K562 (cell line): ENCODE measurements at regions not wholly inside any gene's neighbourhood (a gene's known extent, or its start where the extent isn't known, plus 50 kb on each side); places are given as distances from the start of the nearest gene placed in this dataset.
A peak's percentile ranks its signal among the peaks of the same experiment; 100 is the strongest.

Source experiments
- FOXA3 ChIP-seq, 2 experiments: fragments of 450-650 bp in 1 of 2; sonication (generic) in 1 of 2; formaldehyde crosslinking; IDR thresholded peaks in 1 of 2; conservative IDR thresholded peaks in 1 of 2; 2 replicates each; pipeline versions ENCODE4 v1.4.0 to v1.8.0; 2020 to 2022; ENCODE audit warnings: mild to moderate bottlenecking in 2 of 2, missing genetic modification reagents in 1 of 2
- NFATC3 ChIP-seq: fragments of 450-650 bp; IDR thresholded peaks from 2 replicates; pipeline ENCODE4 v1.6.1; 2017; ENCODE audit warnings: mild to moderate bottlenecking
- PML ChIP-seq: IDR thresholded peaks from 2 replicates; pipeline ENCODE4 v1.6.1; 2012; ENCODE audit warnings: low read length, inconsistent platforms
- RBM22 ChIP-seq: fragments of 200-400 bp; formaldehyde crosslinking; IDR thresholded peaks from 2 replicates; pipeline ENCODE4 v1.6.1; 2018; ENCODE audit warnings: low read length, low read depth; ENCODE audit not compliant: poor library complexity, severe bottlenecking
- SIN3B ChIP-seq: fragments of 450-650 bp; IDR thresholded peaks from 2 replicates; pipeline ENCODE4 v1.6.1; 2017; ENCODE audit warnings: low read depth, mild to moderate bottlenecking, moderate library complexity
- SP1 ChIP-seq: sonication (generic); formaldehyde crosslinking; IDR thresholded peaks from 2 replicates; pipeline ENCODE4 v1.8.1; 2022; ENCODE audit warnings: mild to moderate bottlenecking, missing genetic modification reagents
- ZNF143 ChIP-seq: sonication (generic); formaldehyde crosslinking; IDR thresholded peaks from 2 replicates; pipeline ENCODE4 v1.9.0; 2022; ENCODE audit warnings: mild to moderate bottlenecking, missing genetic modification reagents
- ZNF699 ChIP-seq: fragments of 250-450 bp; sonication (Bioruptor Pico); IDR thresholded peaks from 2 replicates; pipeline ENCODE4 v1.8.0; 2021; ENCODE audit warnings: mild to moderate bottlenecking, moderate library complexity; ENCODE audit not compliant: insufficient replicate concordance
- TF ChIP-seq, protein P1 (sequence below): fragments of 200-600 bp; sonication (generic); IDR thresholded peaks from one replicate; pipeline ENCODE4 v1.6.1; 2012; ENCODE audit warnings: mild to moderate bottlenecking, low read depth, low read length, inconsistent platforms
- TF ChIP-seq, protein P2 (sequence below): sonication (generic); formaldehyde crosslinking; IDR thresholded peaks from 2 replicates; pipeline ENCODE4 v1.8.0; 2023; ENCODE audit warnings: mild to moderate bottlenecking, missing genetic modification reagents
- TF ChIP-seq, protein P3 (sequence below), 2 experiments: fragments of 450-650 bp in 1 of 2; sonication (generic) in 1 of 2; formaldehyde crosslinking in 1 of 2; IDR thresholded peaks in 1 of 2; conservative IDR thresholded peaks in 1 of 2; 2 replicates each; pipeline versions ENCODE4 v1.6.1 to v1.8.1; 2016 to 2023; ENCODE audit warnings: mild to moderate bottlenecking in 2 of 2, moderate library complexity in 2 of 2, inconsistent platforms in 1 of 2, missing genetic modification reagents in 1 of 2

DNA sequence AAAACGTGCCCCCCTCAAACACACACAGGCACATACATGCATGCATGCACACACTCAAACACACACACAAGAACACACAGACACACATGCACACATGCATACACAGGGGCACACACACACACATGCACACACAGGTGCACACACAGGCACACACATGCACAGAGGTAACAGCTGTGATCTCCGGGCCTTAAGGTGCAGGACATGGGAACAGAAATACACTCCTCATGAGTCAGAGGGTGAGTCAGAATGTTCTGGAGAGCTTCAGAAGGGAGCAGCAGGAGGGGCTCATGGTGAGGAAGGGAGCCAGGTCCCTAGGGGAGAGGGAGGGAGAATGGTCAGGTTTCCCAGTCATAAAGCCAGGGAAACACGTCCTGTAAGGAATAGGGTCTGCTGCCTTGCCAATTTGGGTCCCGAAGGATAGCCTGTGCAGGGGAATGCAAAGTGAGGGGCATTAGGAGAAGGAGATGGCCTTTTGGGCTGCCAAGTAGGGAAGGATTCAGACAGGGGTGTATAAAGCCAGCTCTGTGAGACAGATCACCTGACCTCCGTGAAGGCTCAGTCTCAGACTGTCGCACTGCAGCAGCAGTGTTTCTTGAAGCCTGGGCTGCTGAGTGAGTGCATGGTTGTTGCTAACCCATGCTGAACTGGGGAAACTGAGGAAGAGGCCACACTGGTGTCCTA lies 123.9 kb downstream of the MAFB start (continued):
- TF ChIP-seq, protein P1, sequence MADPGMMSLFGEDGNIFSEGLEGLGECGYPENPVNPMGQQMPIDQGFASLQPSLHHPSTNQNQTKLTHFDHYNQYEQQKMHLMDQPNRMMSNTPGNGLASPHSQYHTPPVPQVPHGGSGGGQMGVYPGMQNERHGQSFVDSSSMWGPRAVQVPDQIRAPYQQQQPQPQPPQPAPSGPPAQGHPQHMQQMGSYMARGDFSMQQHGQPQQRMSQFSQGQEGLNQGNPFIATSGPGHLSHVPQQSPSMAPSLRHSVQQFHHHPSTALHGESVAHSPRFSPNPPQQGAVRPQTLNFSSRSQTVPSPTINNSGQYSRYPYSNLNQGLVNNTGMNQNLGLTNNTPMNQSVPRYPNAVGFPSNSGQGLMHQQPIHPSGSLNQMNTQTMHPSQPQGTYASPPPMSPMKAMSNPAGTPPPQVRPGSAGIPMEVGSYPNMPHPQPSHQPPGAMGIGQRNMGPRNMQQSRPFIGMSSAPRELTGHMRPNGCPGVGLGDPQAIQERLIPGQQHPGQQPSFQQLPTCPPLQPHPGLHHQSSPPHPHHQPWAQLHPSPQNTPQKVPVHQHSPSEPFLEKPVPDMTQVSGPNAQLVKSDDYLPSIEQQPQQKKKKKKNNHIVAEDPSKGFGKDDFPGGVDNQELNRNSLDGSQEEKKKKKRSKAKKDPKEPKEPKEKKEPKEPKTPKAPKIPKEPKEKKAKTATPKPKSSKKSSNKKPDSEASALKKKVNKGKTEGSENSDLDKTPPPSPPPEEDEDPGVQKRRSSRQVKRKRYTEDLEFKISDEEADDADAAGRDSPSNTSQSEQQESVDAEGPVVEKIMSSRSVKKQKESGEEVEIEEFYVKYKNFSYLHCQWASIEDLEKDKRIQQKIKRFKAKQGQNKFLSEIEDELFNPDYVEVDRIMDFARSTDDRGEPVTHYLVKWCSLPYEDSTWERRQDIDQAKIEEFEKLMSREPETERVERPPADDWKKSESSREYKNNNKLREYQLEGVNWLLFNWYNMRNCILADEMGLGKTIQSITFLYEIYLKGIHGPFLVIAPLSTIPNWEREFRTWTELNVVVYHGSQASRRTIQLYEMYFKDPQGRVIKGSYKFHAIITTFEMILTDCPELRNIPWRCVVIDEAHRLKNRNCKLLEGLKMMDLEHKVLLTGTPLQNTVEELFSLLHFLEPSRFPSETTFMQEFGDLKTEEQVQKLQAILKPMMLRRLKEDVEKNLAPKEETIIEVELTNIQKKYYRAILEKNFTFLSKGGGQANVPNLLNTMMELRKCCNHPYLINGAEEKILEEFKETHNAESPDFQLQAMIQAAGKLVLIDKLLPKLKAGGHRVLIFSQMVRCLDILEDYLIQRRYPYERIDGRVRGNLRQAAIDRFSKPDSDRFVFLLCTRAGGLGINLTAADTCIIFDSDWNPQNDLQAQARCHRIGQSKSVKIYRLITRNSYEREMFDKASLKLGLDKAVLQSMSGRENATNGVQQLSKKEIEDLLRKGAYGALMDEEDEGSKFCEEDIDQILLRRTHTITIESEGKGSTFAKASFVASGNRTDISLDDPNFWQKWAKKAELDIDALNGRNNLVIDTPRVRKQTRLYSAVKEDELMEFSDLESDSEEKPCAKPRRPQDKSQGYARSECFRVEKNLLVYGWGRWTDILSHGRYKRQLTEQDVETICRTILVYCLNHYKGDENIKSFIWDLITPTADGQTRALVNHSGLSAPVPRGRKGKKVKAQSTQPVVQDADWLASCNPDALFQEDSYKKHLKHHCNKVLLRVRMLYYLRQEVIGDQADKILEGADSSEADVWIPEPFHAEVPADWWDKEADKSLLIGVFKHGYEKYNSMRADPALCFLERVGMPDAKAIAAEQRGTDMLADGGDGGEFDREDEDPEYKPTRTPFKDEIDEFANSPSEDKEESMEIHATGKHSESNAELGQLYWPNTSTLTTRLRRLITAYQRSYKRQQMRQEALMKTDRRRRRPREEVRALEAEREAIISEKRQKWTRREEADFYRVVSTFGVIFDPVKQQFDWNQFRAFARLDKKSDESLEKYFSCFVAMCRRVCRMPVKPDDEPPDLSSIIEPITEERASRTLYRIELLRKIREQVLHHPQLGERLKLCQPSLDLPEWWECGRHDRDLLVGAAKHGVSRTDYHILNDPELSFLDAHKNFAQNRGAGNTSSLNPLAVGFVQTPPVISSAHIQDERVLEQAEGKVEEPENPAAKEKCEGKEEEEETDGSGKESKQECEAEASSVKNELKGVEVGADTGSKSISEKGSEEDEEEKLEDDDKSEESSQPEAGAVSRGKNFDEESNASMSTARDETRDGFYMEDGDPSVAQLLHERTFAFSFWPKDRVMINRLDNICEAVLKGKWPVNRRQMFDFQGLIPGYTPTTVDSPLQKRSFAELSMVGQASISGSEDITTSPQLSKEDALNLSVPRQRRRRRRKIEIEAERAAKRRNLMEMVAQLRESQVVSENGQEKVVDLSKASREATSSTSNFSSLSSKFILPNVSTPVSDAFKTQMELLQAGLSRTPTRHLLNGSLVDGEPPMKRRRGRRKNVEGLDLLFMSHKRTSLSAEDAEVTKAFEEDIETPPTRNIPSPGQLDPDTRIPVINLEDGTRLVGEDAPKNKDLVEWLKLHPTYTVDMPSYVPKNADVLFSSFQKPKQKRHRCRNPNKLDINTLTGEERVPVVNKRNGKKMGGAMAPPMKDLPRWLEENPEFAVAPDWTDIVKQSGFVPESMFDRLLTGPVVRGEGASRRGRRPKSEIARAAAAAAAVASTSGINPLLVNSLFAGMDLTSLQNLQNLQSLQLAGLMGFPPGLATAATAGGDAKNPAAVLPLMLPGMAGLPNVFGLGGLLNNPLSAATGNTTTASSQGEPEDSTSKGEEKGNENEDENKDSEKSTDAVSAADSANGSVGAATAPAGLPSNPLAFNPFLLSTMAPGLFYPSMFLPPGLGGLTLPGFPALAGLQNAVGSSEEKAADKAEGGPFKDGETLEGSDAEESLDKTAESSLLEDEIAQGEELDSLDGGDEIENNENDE, result no peak
- TF ChIP-seq ZNF699, result no peak
- TF ChIP-seq ZNF143 (CRISPR knock-in tag), result no peak
- no peak for TF ChIP-seq FOXA3 (CRISPR knock-in tag; conservative IDR thresholded peaks at IDR 0.05 in 1 of 2, IDR thresholded peaks at IDR 0.05 in 1 of 2)
- no peak for TF ChIP-seq SP1 (CRISPR knock-in tag)
- TF ChIP-seq, protein P2, sequence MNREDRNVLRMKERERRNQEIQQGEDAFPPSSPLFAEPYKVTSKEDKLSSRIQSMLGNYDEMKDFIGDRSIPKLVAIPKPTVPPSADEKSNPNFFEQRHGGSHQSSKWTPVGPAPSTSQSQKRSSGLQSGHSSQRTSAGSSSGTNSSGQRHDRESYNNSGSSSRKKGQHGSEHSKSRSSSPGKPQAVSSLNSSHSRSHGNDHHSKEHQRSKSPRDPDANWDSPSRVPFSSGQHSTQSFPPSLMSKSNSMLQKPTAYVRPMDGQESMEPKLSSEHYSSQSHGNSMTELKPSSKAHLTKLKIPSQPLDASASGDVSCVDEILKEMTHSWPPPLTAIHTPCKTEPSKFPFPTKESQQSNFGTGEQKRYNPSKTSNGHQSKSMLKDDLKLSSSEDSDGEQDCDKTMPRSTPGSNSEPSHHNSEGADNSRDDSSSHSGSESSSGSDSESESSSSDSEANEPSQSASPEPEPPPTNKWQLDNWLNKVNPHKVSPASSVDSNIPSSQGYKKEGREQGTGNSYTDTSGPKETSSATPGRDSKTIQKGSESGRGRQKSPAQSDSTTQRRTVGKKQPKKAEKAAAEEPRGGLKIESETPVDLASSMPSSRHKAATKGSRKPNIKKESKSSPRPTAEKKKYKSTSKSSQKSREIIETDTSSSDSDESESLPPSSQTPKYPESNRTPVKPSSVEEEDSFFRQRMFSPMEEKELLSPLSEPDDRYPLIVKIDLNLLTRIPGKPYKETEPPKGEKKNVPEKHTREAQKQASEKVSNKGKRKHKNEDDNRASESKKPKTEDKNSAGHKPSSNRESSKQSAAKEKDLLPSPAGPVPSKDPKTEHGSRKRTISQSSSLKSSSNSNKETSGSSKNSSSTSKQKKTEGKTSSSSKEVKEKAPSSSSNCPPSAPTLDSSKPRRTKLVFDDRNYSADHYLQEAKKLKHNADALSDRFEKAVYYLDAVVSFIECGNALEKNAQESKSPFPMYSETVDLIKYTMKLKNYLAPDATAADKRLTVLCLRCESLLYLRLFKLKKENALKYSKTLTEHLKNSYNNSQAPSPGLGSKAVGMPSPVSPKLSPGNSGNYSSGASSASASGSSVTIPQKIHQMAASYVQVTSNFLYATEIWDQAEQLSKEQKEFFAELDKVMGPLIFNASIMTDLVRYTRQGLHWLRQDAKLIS (CRISPR knock-in tag), result no peak
- no peak for TF ChIP-seq NFATC3
- no peak for TF ChIP-seq PML
- TF ChIP-seq SIN3B, result no peak
- TF ChIP-seq RBM22, result no peak
- TF ChIP-seq, protein P3, sequence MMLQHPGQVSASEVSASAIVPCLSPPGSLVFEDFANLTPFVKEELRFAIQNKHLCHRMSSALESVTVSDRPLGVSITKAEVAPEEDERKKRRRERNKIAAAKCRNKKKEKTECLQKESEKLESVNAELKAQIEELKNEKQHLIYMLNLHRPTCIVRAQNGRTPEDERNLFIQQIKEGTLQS (IDR thresholded peaks at IDR 0.05), result peak; percentile 72
- TF ChIP-seq, protein P3 (CRISPR knock-in tag; conservative IDR thresholded peaks at IDR 0.05), result no peak
